Transverse colon (tissue), 4 donors: ENCODE measurements at regions not wholly inside any gene's neighbourhood (a gene's known extent, or its start where the extent isn't known, plus 50 kb on each side); places are given as distances from the start of the nearest gene placed in this dataset.

Source experiments
- DNase-seq: peaks from one replicate; pipeline ENCODE4 v3.0.0-alpha.2; 2019
- H3K27ac ChIP-seq, 4 donors: fragments of 200-600 bp; sonication (generic); 2 replicates each; pipeline ENCODE4 v1.5.1; 2016 to 2018; ENCODE audit warnings: inconsistent platforms in 4 of 4
- H3K27me3 ChIP-seq: fragments of 200-600 bp; sonication (generic); 2 replicates; pipeline ENCODE4 v1.5.1; 2017; ENCODE audit warnings: inconsistent platforms
- H3K36me3 ChIP-seq, 4 donors: fragments of 200-600 bp; sonication (generic); 2 replicates each; pipeline ENCODE4 v1.5.1; 2017 to 2019; ENCODE audit warnings: inconsistent platforms in 4 of 4
- H3K4me1 ChIP-seq, 4 donors: fragments of 200-600 bp; sonication (generic); 2 replicates each; pipeline ENCODE4 v1.5.1; 2017 to 2020; ENCODE audit warnings: inconsistent platforms in 4 of 4
- H3K4me3 ChIP-seq, 4 donors: fragments of 200-600 bp; sonication (generic); 1 replicate in 1 of 4; 2 replicates in 3 of 4; pipeline versions ENCODE4 v1.5.1 to v1.6.1; 2017 to 2019; ENCODE audit warnings: inconsistent platforms in 4 of 4
- H3K9me3 ChIP-seq, 2 donors: fragments of 200-600 bp; sonication (generic); 2 replicates each; pipeline ENCODE4 v1.5.1; 2017 to 2019; ENCODE audit warnings: inconsistent platforms in 2 of 2
- EP300 ChIP-seq: sonication (generic); formaldehyde crosslinking; IDR thresholded peaks from one replicate; pipeline ENCODE4 v1.6.1; 2017; ENCODE audit warnings: antibody characterized with exemption, low read depth
- POLR2A ChIP-seq: fragments of 450-650 bp; IDR thresholded peaks from one replicate; pipeline ENCODE4 v1.6.1; 2016; ENCODE audit warnings: antibody characterized with exemption, mild to moderate bottlenecking, moderate library complexity
- POLR2AphosphoS5 ChIP-seq, 3 donors: sonication (generic); formaldehyde crosslinking; IDR thresholded peaks; one replicate each; pipeline ENCODE4 v1.6.1; 2016; ENCODE audit warnings: antibody characterized with exemption in 3 of 3
- WGBS, 2 donors: methylation state at CpG; one replicate each; pipeline ENCODE4 v1.1.5; 2018; ENCODE audit warnings: low coverage in 1 of 2; 5-methylcytosine and 5-hydroxymethylcytosine counted together
- in situ Hi-C, 4 donors: fragments of 200-750 bp; cut with MboI; loops; one replicate each; pipeline versions ENCODE4 v1.15.0 to v1.15.1; 2017; ENCODE audit warnings: low sequenced_read_pairs in 3 of 4, low pct_ligation_motif_present in 1 of 4, low pct_unique_long_range_greater_than_20kb in 1 of 4
- intact Hi-C: fragments of 100-400 bp; cut with DNase I; formaldehyde crosslinking; loops from one replicate; pipeline ENCODE4 v1.15.1; 2023; ENCODE audit warnings: low total_unique reads
- TF ChIP-seq, protein P1 (sequence below), 5 experiments: fragments of 200-600 bp in 3 of 5; fragments of 450-650 bp in 2 of 5; sonication (generic) in 3 of 5; IDR thresholded peaks; 1 replicate in 2 of 5; 2 replicates in 3 of 5; pipeline ENCODE4 v1.5.1; 2016 to 2017; ENCODE audit warnings: antibody characterized with exemption in 5 of 5, inconsistent platforms in 3 of 5, mild to moderate bottlenecking in 2 of 5, moderate library complexity in 1 of 5

DNA sequence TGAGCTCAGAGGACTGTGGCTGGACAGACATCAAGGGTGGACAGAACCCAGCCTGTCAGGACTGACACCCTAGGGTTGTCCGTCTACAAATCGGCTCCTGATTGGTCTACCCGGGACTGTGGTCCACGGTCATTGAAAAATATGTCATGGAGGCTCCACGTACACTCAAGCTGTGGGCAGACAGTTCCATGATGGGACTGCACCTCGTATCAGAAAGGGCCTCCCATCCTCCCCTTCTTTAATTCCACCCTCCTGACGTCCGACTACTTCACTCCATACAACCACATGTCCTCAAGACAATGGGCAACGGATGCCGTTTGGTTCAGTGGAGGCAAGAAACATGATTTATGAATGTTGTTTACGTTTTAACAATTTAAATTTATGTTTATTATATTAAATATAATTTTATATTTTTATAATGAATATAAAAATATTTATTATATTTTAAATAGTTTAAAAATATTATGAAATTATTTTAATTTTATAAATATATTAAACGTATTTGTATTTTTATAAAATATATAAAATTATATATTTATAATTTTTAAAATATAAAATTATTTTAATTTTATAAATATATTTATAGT, 58.0 kb upstream of the SHOX start:
- intact Hi-C loops (no loop called here), in situ Hi-C loops (no loop called here)
- WGBS, 2 donors = 71 to 76% methylated on average over 3 to 12 of the region's 12 CpGs
- Histone ChIP-seq H3K4me3 (no peak overlapping the region), H3K9me3 (no peaks in the 10 kb centered on the region), H3K36me3 (no peaks in the 10 kb centered on the region), H3K27ac (no peak overlapping the region), H3K27me3 (no peaks in the 10 kb centered on the region), H3K4me1 (no peaks in the 10 kb centered on the region)
- DNase-seq = no peak
- TF ChIP-seq POLR2A (no peak), EP300 (no peak), POLR2AphosphoS5 (IDR thresholded peaks at IDR 0.05) (no peak)
- TF ChIP-seq, protein P1, sequence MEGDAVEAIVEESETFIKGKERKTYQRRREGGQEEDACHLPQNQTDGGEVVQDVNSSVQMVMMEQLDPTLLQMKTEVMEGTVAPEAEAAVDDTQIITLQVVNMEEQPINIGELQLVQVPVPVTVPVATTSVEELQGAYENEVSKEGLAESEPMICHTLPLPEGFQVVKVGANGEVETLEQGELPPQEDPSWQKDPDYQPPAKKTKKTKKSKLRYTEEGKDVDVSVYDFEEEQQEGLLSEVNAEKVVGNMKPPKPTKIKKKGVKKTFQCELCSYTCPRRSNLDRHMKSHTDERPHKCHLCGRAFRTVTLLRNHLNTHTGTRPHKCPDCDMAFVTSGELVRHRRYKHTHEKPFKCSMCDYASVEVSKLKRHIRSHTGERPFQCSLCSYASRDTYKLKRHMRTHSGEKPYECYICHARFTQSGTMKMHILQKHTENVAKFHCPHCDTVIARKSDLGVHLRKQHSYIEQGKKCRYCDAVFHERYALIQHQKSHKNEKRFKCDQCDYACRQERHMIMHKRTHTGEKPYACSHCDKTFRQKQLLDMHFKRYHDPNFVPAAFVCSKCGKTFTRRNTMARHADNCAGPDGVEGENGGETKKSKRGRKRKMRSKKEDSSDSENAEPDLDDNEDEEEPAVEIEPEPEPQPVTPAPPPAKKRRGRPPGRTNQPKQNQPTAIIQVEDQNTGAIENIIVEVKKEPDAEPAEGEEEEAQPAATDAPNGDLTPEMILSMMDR (IDR thresholded peaks at IDR 0.05) = no peak

DNA sequence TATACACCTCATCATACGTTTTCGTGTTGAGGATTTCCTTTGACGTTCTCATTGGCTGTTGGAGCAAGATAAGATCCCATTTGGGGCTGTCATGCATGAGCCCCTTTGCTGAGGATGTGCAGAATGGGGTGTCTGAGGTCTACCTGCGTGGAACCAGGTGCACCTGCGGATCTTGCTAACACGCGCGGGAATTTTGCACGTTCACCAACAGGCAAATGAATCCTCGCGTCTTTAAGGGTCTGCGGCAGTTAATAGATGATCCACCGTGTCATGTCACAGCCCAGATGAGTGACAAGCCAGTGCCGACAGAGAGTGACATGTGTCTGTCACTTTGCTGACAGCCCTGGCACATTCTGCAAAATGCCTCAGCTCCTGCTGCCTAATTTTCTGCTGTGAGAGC, 56.3 kb upstream of the SHOX start:
- in situ Hi-C loops (no loop called here), intact Hi-C loops (no loop called here)
- H3K4me1 ChIP-seq = no peaks in the 10 kb centered on the region
- no peaks in the 10 kb centered on the region for H3K9me3 ChIP-seq
- H3K4me3 ChIP-seq = no peak overlapping the region
- H3K36me3 ChIP-seq = no peaks in the 10 kb centered on the region
- no peak for TF ChIP-seq EP300
- TF ChIP-seq, protein P1 (IDR thresholded peaks at IDR 0.05) = no peak
- TF ChIP-seq POLR2AphosphoS5 (IDR thresholded peaks at IDR 0.05) = no peak
- no peak for TF ChIP-seq POLR2A
- no peak for DNase-seq
- 76 to 78% methylated on average over 3 to 14 of the region's 14 CpGs for WGBS, 2 donors
- no peaks in the 10 kb centered on the region for H3K27me3 ChIP-seq
- H3K27ac ChIP-seq = no peak overlapping the region

DNA sequence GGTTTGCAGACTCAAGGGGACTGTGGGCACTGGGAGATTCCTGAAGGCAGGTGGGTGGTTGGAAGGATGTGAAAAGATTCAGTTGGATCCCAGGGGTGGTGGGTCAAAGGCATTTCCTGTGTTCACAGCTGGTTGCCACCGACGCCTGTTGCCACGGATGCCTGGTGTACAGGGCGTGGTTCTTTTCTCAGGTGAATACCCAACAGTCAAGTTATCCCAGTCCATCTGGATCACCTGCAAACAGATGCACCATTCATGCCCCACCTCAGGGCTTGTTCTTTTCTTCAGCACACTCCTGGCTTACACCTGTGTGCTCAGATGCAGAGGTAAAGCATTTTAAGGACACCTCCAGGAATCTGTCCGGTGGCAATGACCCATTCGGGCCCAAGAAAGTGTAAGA, 55.8 kb upstream of the SHOX start:
- Histone ChIP-seq H3K36me3 (no peaks in the 10 kb centered on the region), H3K4me1 (no peaks in the 10 kb centered on the region), H3K27ac (no peak overlapping the region), H3K9me3 (no peaks in the 10 kb centered on the region), H3K4me3 (no peak overlapping the region), H3K27me3 (no peaks in the 10 kb centered on the region)
- intact Hi-C loops (no loop called here), in situ Hi-C loops (no loop called here)
- no peak for TF ChIP-seq EP300
- TF ChIP-seq POLR2AphosphoS5 (IDR thresholded peaks at IDR 0.05) = no peak
- TF ChIP-seq POLR2A = no peak
- TF ChIP-seq, protein P1 (IDR thresholded peaks at IDR 0.05) = no peak
- no peak for DNase-seq
- WGBS, 2 donors = 50 to 54% methylated on average over 2 to 6 of the region's 6 CpGs

DNA sequence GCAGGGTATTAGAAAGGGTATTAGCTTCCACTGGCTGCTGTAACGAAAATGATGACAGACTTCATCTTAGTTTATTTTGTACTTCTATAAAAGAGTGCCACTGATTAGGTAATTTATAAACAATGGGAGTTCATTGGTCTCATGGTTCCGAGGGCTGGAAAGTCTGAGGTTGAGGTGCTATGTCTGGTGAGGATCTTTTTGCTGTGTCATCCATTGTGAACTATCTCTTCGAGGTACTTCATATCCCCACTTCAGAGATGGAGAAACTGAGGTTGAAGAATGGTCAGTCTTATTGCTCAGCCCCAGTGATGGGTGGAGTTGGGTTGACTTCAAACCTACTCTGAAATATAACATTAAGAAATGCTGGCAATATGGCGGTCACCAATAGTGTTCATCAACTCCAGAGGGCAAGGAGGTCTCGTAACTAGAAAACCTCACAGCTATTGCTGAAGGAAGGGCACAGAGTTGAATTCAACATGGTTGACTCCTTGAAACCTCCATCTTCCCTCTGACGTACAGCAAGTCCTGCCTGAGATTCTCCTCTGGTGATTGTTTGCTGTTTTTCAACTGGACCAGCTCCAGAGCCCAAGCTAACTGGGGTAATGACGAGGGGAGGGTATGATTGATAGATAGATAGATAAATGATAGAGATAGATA, 53.6 kb upstream of the SHOX start:
- TF ChIP-seq POLR2AphosphoS5 (IDR thresholded peaks at IDR 0.05) = no peak
- TF ChIP-seq, protein P1 (IDR thresholded peaks at IDR 0.05) = no peak
- no peak for TF ChIP-seq EP300
- TF ChIP-seq POLR2A = no peak
- H3K4me1 ChIP-seq = no peaks in the 10 kb centered on the region
- no peaks in the 10 kb centered on the region for H3K27me3 ChIP-seq
- in situ Hi-C loops (no loop called here), intact Hi-C loops (no loop called here)
- H3K4me3 ChIP-seq = no peak overlapping the region
- DNase-seq = no peak
- H3K27ac ChIP-seq = no peak overlapping the region
- no peaks in the 10 kb centered on the region for H3K9me3 ChIP-seq
- no peaks in the 10 kb centered on the region for H3K36me3 ChIP-seq
- 77 to 89% methylated on average over 3 to 7 of the region's 7 CpGs for WGBS, 2 donors
